Natural killer cell treated with Interleukin-12 subunit alpha and Interleukin-12 subunit beta and Interleukin-15 and Interleukin-18, amount 100 ng/mL, for 72 hours (primary cell): ENCODE measurements at regions not wholly inside any gene's neighbourhood (a gene's known extent, or its start where the extent isn't known, plus 50 kb on each side); places are given as distances from the start of the nearest gene placed in this dataset.
"Not testable (repeated sequence)": the region's sequence is repeated elsewhere in the genome, so short reads cannot be mapped to it uniquely, and the experiment has no call there.

Experiments
- ATAC-seq, 2 donors: fragments of 150-1000 bp; cut with Tn5 transposase in 1 of 2; sonication (Bioruptor Pico), chemical (Tn5 transposase) in 1 of 2; 2 replicates each; pipeline ENCODE4 v1.10.0; 2021
- DNase-seq: peaks from one replicate; pipeline ENCODE4 v3.0.0; 2022; ENCODE audit warnings: low spot score
- H3K27ac Mint-ChIP-seq, 2 donors: 1 replicate in 1 of 2; 2 replicates in 1 of 2; pipeline ENCODE4 v1.8.0; 2022; ENCODE audit warnings: mixed read lengths in 2 of 2, mild to moderate bottlenecking in 1 of 2, moderate library complexity in 1 of 2
- H3K27me3 Mint-ChIP-seq, 2 donors: 1 replicate in 1 of 2; 2 replicates in 1 of 2; pipeline ENCODE4 v1.8.0; 2022; ENCODE audit warnings: mixed read lengths in 2 of 2
- H3K36me3 Mint-ChIP-seq: one replicate; pipeline ENCODE4 v1.8.0; 2022; ENCODE audit warnings: mixed read lengths
- H3K4me1 Mint-ChIP-seq, 2 donors: 1 replicate in 1 of 2; 2 replicates in 1 of 2; pipeline ENCODE4 v1.8.0; 2022; ENCODE audit warnings: low read depth in 2 of 2, mixed read lengths in 2 of 2, mild to moderate bottlenecking in 1 of 2
- H3K4me3 Mint-ChIP-seq: one replicate; pipeline ENCODE4 v1.8.0; 2022; ENCODE audit warnings: mixed read lengths
- H3K9me3 Mint-ChIP-seq: 2 replicates; pipeline ENCODE4 v1.8.0; 2022; ENCODE audit warnings: mixed read lengths

DNA sequence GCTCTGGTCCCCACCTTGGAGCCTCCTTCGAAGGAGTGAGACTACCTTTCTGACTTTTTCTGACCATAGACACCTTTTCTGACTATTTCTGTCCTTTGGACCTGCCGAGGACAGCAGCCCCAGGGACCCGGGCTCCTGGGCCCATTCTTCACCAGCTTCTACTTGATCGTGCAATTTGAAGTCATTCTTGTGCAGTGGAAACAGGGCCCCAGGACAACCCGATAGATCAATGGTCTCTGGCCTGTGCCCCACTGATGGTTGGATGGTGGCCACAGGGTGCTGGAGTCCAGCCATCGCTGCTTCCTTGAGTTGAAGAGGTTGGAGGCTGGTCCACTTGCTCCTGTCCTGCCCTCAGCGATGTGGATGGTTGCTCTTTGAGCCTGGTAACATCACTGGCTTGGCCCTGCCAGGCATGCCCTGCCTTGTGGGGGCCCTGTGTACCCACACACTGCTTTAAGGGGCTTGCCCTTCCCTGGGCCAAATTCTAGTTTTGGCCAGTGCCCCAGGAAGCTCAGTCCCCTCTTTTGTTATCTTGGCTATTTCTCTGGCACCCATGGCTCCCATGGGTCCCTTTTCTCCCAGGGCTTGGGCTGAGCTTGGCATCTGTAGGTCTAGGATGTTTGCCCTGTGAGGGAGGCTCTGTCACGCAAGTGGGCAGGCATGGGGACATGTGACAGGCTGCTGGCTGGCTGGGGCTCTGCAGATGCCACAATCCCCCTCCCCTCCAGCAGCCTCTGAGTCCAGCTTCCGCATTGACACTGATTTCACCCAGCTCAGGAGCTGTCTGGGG lies 375.6 kb upstream of the NUPR2 start:
- Mint-ChIP-seq H3K9me3 (peaks cover 5% of the 10 kb centered on the region), H3K4me1 (no peaks in the 10 kb centered on the region), H3K36me3 (peaks cover 14% of the 10 kb centered on the region), H3K27ac (no peak overlapping the region), H3K4me3 (no peak overlapping the region), H3K27me3 (no peaks in the 10 kb centered on the region)
- ATAC-seq = no peak
- no peak for DNase-seq

DNA sequence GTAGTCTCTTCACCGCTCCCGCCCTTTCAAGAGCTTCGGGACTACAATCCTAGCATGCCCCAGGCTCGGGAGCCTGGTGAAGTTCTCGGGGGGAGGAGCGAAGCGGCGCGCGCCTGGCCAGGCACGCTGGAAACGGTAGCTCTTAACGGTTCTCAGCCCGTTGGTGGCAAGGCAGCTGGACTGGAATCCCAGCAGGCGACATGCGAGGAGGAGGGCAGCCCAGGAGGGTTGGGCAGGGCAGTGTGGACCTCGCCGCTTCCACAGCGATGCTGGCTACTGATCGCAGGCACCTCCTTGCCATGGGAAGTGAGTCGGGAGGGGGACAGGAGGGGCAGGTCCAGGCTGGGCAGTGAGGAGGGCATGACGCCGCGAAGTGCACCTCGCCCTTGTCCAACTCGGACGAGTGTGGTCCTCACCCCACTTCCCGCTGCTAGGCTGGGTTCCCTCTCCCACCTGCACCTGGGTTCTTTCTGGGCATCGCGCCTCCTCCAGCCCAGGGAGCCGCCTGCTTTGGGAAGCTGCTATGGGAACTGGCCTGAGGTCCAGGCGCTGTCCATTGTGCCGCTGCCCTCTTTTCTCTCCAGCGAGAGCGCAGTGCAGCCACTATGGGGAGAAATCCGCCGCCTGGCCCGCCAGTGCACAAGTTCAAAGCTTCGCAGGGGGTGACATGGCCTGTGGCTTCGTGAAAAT lies 367.8 kb upstream of the NUPR2 start:
- peaks cover 19% of the 10 kb centered on the region for H3K36me3 Mint-ChIP-seq
- ATAC-seq = no peak
- DNase-seq = no peak
- H3K4me1 Mint-ChIP-seq = no peaks in the 10 kb centered on the region
- no peak overlapping the region for H3K4me3 Mint-ChIP-seq
- peaks cover 17% of the 10 kb centered on the region for H3K9me3 Mint-ChIP-seq
- H3K27ac Mint-ChIP-seq = no peak overlapping the region
- no peaks in the 10 kb centered on the region for H3K27me3 Mint-ChIP-seq

DNA sequence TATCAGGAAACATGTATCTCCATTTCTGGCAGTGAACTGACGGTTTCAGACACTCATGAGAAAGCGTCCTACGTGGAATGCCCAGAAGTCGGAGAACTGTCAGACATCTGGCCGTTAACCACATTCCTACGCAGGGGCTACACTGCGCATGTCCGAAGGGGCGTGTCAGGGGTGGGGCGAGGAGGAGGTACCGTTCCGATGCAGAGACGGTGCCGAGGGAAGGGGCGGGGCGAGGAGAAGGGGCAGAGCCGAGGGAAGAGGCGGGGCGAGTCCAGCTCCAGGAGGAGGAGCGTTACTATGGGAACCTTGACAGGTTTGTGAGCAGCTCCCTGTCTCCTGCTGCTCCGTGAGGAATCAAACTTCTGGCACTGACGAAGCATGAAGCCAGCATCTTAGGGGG lies 366.9 kb upstream of the NUPR2 start:
- Mint-ChIP-seq H3K36me3 (peaks cover 16% of the 10 kb centered on the region), H3K27ac (no peak overlapping the region), H3K9me3 (peaks cover 14% of the 10 kb centered on the region), H3K4me3 (no peak overlapping the region), H3K27me3 (no peaks in the 10 kb centered on the region), H3K4me1 (no peaks in the 10 kb centered on the region)
- no peak for DNase-seq
- ATAC-seq = no peak

DNA sequence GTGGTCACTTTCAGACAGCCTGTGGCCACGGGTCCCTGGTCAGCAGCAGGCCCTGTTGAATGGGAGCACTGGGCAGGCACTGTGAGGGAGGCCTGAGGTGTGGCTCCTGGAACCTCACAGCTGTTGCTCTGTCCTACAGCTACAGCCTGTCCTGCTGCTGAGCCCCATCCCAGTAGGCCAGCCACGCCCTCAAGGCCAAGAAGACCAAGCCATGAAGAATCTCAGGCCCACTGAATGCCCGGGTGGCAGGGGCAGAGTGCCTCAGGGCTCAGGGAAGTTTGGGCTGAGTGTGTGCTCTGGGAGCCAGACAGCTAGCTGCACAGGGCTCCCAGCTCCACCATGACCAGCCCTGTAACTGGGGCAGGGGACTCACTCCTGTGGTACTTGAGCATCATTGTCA lies 363.5 kb upstream of the NUPR2 start:
- Mint-ChIP-seq H3K4me3 (no peak overlapping the region), H3K27me3 (no peaks in the 10 kb centered on the region), H3K4me1 (no peaks in the 10 kb centered on the region), H3K27ac (no peak overlapping the region), H3K36me3 (peaks cover 28% of the 10 kb centered on the region), H3K9me3 (peaks cover 16% of the 10 kb centered on the region)
- DNase-seq (no peak), ATAC-seq (no peak)

DNA sequence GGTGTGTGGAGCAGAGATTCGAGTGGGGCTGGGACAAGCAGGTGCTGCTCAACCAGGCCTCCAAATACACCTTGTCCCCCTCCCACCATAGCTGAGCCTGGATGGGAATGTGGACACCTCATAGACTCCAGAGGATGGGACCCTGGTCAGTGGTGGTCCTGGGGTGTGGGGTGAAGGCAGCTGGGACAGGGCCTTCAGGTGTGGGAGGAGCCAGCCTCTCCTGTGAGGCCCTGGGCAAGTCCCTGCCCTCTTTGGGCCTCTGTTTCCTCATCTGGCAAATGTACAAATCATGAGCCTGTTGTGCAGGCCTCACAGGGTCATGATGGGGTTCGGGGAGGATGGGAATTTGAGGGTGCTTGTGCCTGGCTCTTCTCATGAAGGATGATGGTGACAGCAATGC lies 362.9 kb upstream of the NUPR2 start:
- H3K4me3 Mint-ChIP-seq = no peak overlapping the region
- no peak for DNase-seq
- no peaks in the 10 kb centered on the region for H3K4me1 Mint-ChIP-seq
- peaks cover 28% of the 10 kb centered on the region for H3K36me3 Mint-ChIP-seq
- H3K27me3 Mint-ChIP-seq = no peaks in the 10 kb centered on the region
- peaks cover 16% of the 10 kb centered on the region for H3K9me3 Mint-ChIP-seq
- no peak for ATAC-seq
- H3K27ac Mint-ChIP-seq = no peak overlapping the region

DNA sequence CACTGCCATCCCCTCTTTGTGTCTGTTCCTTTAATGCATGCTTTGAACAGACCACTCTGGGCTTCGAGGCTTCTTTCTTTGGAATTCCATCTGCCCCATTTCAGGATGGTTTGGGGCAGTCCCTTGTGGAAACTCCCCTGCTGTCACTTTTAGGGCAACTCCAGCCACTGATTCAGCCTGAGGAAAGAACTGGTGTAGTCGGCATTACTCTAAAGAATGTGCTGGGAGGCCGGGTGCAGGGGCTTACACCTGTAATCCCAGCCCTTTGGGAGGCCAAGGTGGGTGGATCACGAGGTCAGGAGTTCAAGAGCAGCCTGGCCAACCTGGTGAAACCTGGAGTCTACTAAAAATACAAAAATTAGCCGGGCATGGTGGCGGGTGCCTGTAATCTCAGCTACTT lies 358.1 kb upstream of the NUPR2 start:
- Mint-ChIP-seq H3K4me1 (no peaks in the 10 kb centered on the region), H3K9me3 (peaks cover 16% of the 10 kb centered on the region), H3K36me3 (peaks cover 22% of the 10 kb centered on the region), H3K27ac (no peak overlapping the region), H3K4me3 (no peak overlapping the region), H3K27me3 (no peaks in the 10 kb centered on the region)
- DNase-seq (no peak), ATAC-seq (no peak)

DNA sequence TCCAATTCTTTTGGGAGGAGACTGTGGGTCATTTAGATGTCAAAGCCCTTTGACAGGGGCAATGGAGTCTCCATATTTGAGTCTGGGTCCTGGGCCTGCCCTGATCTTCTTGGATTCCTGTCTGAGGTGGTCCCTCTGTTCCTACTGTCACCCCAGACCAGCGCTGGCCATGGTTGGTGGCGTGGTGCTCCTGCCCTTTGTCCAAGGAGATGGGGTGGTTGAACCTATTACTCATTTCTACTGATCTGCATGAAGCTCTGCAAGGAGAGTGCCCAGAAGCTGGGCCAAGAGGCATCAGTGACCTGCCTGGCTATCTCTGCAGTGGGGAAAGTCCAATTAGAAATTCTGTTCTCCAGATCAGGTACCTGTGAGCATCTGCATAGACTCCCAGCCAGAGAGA lies 355.6 kb upstream of the NUPR2 start:
- ATAC-seq = no peak
- Mint-ChIP-seq H3K36me3 (peaks cover 14% of the 10 kb centered on the region), H3K9me3 (peaks cover 5% of the 10 kb centered on the region), H3K27me3 (no peaks in the 10 kb centered on the region), H3K4me3 (no peak overlapping the region), H3K27ac (no peak overlapping the region), H3K4me1 (no peaks in the 10 kb centered on the region)
- DNase-seq = no peak

DNA sequence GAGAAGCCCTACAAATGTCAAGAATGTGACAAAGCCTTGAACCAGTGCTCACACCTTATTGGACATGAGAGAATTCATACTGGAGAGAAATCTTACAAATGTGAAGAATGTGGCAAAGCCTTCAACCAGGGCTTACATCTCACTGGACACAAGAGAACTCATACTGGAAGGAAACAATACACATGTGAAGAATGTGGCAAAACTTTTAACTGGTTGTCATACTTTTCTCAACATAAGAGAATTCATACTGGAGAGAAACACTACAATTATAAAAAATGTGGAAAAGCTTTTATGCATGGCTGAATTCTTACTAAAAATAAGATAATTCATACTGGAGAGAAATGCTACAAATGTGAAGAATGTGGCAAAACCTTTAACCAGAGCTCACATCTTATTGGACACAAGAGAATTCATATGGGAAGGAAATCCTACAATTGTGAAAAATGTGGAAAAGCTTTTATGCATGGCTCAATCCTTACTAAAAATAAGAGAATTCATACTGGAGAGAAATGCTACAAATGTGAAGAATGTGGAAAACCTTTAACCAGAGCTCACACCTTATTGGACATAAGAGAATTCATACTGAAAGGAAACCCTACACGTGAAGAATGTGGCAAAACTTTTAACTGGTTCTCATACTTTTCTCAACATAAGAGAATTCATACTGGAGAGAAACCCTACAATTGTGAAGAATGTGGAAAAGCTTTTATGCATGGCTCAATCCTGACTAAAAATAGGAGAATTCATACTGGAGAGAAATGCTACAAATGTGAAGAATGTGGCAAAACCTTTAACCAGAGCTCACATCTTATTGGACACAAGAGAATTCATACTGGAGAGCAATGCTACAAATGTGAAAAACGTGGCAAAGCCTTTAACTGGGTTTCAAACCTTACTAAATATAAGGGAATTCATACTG lies 350.6 kb upstream of the NUPR2 start:
- H3K4me1 Mint-ChIP-seq, ATAC-seq, H3K27ac Mint-ChIP-seq, H3K4me3 Mint-ChIP-seq, H3K27me3 Mint-ChIP-seq, DNase-seq: not testable (repeated sequence)
- H3K9me3 Mint-ChIP-seq = peaks cover 17% of the 10 kb centered on the region
- peaks cover 40% of the 10 kb centered on the region for H3K36me3 Mint-ChIP-seq

DNA sequence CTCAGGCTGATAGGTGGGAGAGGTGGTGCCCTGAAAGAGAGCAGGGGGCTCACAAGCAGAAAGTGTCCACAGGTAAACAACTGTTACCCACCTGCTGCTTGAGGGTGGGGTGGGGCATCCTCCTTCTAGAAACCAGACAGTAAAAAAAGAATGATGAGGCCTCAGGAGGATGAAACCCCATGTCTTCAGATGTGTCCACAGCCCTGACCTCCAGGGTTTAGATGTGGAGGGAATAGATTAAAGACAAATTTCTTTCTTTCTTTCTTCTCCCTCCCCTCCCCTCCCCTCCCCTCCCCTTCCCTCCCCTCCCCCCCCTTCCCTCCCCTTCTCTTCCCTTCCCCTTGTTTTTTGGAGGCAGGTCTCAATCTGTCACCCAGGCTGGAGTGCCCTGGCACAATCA lies 333.5 kb upstream of the NUPR2 start:
- no peak for ATAC-seq
- Mint-ChIP-seq H3K27ac (no peak overlapping the region), H3K9me3 (peaks cover 16% of the 10 kb centered on the region), H3K36me3 (peaks cover 26% of the 10 kb centered on the region), H3K4me1 (no peaks in the 10 kb centered on the region), H3K27me3 (no peaks in the 10 kb centered on the region), H3K4me3 (no peak overlapping the region)
- no peak for DNase-seq

DNA sequence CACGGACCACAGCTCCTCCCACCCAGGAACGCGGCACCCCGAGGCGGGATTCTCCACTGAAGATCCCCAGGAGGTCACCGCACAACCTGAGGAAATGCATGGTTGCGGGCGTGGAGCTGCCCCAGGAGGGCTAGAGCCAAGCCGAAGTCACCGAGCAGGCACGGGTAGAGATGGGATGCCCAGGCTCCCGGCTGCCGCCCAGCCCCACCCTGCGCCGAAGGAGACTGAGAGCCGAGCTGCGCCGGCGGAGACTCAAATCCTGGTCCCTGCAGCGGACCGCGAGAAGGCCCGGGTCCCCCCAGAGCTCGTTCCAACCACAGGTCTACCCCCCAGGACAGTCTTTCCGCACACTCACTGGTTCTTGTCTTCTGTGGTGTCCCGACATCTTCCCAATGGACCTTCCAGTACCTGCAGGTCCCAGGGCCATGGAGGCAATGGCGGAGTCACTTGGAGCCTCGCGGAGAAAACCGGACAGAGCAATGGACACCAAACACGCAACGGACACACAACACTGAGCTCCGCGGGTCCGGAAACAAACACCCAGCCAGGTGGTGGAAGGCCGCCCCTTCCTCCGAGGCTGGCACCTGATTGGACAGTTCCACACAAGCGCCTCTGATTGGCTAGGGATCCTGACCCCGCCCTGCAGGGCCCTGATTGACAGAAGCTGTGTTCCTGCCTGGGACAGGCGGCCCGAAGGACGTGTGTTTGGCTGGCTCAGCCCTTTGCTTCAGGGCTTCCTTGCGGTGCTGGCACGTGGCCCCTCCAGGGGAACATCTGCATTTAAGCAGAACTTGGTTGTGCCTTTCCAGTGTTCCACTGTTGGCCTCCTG lies 331.9 kb upstream of the NUPR2 start:
- Mint-ChIP-seq H3K36me3 (peaks cover 34% of the 10 kb centered on the region), H3K4me3 (no peak overlapping the region), H3K27ac (no peak overlapping the region), H3K4me1 (no peaks in the 10 kb centered on the region), H3K9me3 (peaks cover 19% of the 10 kb centered on the region), H3K27me3 (no peaks in the 10 kb centered on the region)
- DNase-seq (no peak), ATAC-seq (no peak)

DNA sequence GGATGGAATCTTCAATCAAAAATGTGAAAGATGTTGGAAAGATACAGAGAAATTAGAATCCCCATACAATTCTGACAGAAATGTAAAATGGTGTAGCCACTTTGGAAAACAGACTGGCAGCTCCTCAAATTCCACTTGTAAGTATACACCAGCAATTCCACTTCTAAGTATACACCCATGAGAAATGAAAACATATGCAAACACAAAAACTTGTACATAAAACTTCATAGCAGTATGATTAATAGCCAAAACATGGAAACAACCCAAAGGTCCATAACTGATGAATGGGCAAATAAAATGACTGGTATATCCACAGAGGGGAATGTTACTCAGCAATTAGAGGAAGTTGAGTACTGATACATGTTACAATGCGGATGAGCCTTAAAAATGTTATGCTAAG lies 304.3 kb upstream of the NUPR2 start:
- H3K4me1 Mint-ChIP-seq, H3K4me3 Mint-ChIP-seq: not testable (repeated sequence)

DNA sequence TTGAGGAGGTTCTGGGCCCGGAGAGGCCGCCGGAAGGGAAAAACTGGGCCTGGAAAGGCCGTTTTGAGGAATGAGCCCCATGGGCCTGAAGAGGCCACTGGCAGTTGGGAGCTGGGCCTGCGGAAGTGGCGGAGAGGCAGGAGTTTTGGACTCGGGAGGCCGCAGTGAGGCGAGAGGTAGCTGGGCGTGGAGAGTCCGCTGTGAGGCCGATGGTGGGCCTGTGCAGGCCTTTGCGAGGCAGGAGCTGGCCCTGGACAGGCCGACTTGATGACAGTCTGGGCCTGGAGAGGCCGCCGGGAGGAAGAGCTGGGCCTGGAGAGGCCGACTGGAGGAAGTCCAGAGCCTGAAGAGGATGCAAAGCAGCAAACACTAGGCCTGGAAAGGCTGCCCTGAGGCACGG lies 259.0 kb upstream of the NUPR2 start:
- Mint-ChIP-seq H3K27me3 (no peaks in the 10 kb centered on the region), H3K4me3 (no peak overlapping the region), H3K27ac (no peak overlapping the region), H3K9me3 (no peaks in the 10 kb centered on the region), H3K4me1 (no peaks in the 10 kb centered on the region), H3K36me3 (no peaks in the 10 kb centered on the region)
- DNase-seq = no peak
- ATAC-seq = no peak

More for the DNA sequence above, 304.3 kb upstream of the NUPR2 start:
- H3K36me3 Mint-ChIP-seq, DNase-seq, H3K27me3 Mint-ChIP-seq, ATAC-seq, H3K27ac Mint-ChIP-seq: not testable (repeated sequence)
- H3K9me3 Mint-ChIP-seq = peaks cover 18% of the 10 kb centered on the region

DNA sequence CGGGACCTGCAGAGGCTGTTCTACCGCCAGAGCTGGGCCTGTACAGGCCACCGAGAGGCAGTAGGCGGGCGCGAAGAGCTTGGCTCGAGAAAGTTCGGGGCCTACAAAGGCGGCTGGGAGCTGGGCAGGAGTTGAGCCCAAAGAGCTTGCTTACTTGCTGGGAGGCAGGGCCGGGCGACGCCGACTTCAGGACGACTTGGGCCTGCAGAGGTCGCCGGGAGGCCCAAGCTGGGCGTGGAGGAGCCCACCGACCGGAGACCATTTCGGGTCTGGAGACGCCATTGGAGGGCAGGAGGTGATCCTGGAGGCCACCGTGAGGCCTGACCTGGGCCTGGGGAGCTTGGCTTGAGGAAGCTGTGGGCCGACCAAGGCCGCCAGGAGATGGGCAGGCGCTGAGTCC lies 258.4 kb upstream of the NUPR2 start:
- not testable (repeated sequence) for H3K36me3 Mint-ChIP-seq

More for the DNA sequence above, 258.4 kb upstream of the NUPR2 start:
- H3K27me3 Mint-ChIP-seq, DNase-seq, ATAC-seq, H3K4me3 Mint-ChIP-seq, H3K9me3 Mint-ChIP-seq, H3K4me1 Mint-ChIP-seq, H3K27ac Mint-ChIP-seq: not testable (repeated sequence)
